ENCODE measurements at regions not wholly inside any gene's neighbourhood (a gene's known extent, or its start where the extent isn't known, plus 50 kb on each side); places are given as distances from the start of the nearest gene placed in this dataset.

GRCh38 chr20:53884859-53885541 is 185.4 kb downstream of the BCAS1 start (continued):
- TF ChIP-seq ELK1 (IDR thresholded peaks at IDR 0.05; ENCODE audit: borderline replicate concordance, low read depth, low read length): no peak

GRCh38 chr20:53883098-53883911 is 187.1 kb downstream of the BCAS1 start:
- no CpG with 5 or more reads among the region's 5 CpGs for WGBS, 2 experiments (ENCODE audit: extremely low coverage in 2 of 2, insufficient read length in 1 of 2)
- BruUV-seq (replicated peaks): no TSS peak
- TF ChIP-seq CTCF (conservative IDR thresholded peaks at IDR 0.05; ENCODE audit: low read depth, low read length): no peak
- no peak; the same call in 1 of the 2 replicates for TF ChIP-seq CEBPB (IDR thresholded peaks at IDR 0.05; ENCODE audit: low read depth, low read length)
- no peak for TF ChIP-seq MAZ (IDR thresholded peaks at IDR 0.05; ENCODE audit: borderline replicate concordance, low read depth, low read length)
- TF ChIP-seq SMC3 (IDR thresholded peaks at IDR 0.05; ENCODE audit: low read depth, low read length): no peak
- TF ChIP-seq CHD1 (IDR thresholded peaks at IDR 0.05; ENCODE audit: low read depth, low read length): no peak
- TF ChIP-seq POLR2A (IDR thresholded peaks at IDR 0.05; ENCODE audit: low read depth, low read length): no peak
- no peak for TF ChIP-seq RFX5 (IDR thresholded peaks at IDR 0.05; ENCODE audit: low read depth, low read length)
- no peak for TF ChIP-seq MAFK (IDR thresholded peaks at IDR 0.05; ENCODE audit: low read depth, low read length)
- TF ChIP-seq RAD21 (IDR thresholded peaks at IDR 0.05; ENCODE audit: low read length): no peak
- TF ChIP-seq FOS (IDR thresholded peaks at IDR 0.05; ENCODE audit: low read depth, low read length): peak; percentile 51; the same call in 1 of the 2 replicates
- TF ChIP-seq BHLHE40 (IDR thresholded peaks at IDR 0.05; ENCODE audit: low read depth, low read length): peak; percentile 83
- no peak for TF ChIP-seq MXI1 (IDR thresholded peaks at IDR 0.05; ENCODE audit: borderline replicate concordance, low read depth, low read length)

More at GRCh38 chr20:53883098-53883911, 187.1 kb downstream of the BCAS1 start:
- CTCF ChIA-PET: interaction anchor here (1.0 kb wide), 1 partner anchor 35 kb away, joined by 5 read pairs; no protein-coding TSS in a partner anchor
- in situ Hi-C loops (cut with MboI; ENCODE audit: low sequenced_read_pairs): no loop called here
- H3K4me1 ChIP-seq (ENCODE audit: control insufficient read depth, insufficient read depth, low read length): peaks cover 2% of the 10 kb centered on the region; the same call in 1 of the 2 replicates
- no peak overlapping the region; the same call in 1 of the 2 replicates for H4K91ac ChIP-seq (ENCODE audit: insufficient read depth, low read depth, low read length)
- H4K5ac ChIP-seq (ENCODE audit: low read depth, low read length): no peak overlapping the region
- dilution Hi-C loops (cut with HindIII; ENCODE audit: low sequenced_read_pairs, unreplicated experiment): no loop called here
- H4K20me1 ChIP-seq (ENCODE audit: insufficient read depth, low read length): no peaks in the 10 kb centered on the region
- H3K14ac ChIP-seq (replicated peaks; ENCODE audit: low read depth, low read length): no peak overlapping the region
- H3K23ac ChIP-seq (ENCODE audit: low read depth, low read length): no peak overlapping the region
- H2AK9ac ChIP-seq (replicated peaks; ENCODE audit: low read depth, low read length, poor library complexity): no peak overlapping the region
- ATAC-seq (ENCODE audit: low read depth) (peak; percentile 57), DNase-seq (peak; percentile 86)
- H3K4me2 ChIP-seq (ENCODE audit: low read depth, low read length): no peak overlapping the region
- no peak overlapping the region for H3K56ac ChIP-seq (ENCODE audit: extremely low read depth, insufficient read depth, low read length)
- no peaks in the 10 kb centered on the region for H3K79me1 ChIP-seq (ENCODE audit: low read depth in 1 of 2, low read length in 2 of 2)
- POLR2A ChIA-PET (ENCODE audit: unreplicated experiment): no interaction called here
- intact Hi-C loops (cut with micrococcal nuclease): no loop called here
- H4K8ac ChIP-seq (ENCODE audit: low read depth in 2 of 2, low read length in 2 of 2): peak overlapping the region in 1 of 2 experiments; percentile 23; a peak in 1 of 4 replicates
- H3K27me3 ChIP-seq (ENCODE audit: control insufficient read depth, insufficient read depth, low read length): no peaks in the 10 kb centered on the region
- no peak overlapping the region for H2BK15ac ChIP-seq (ENCODE audit: low read depth, low read length)
- peak overlapping the region; percentile 44 for H2BK5ac ChIP-seq (ENCODE audit: low read depth, low read length, poor library complexity, severe bottlenecking)
- 0 out of 2 replicates have a peak overlapping the region, but pooled peaks have one; percentile 24 for H2AK5ac ChIP-seq (ENCODE audit: low read depth, low read length)
- H3K27ac ChIP-seq (ENCODE audit: insufficient read depth, low read length): no peak overlapping the region
- H2BK120ac ChIP-seq (ENCODE audit: low read depth, low read length): peak overlapping the region; percentile 35; the same call in 1 of the 2 replicates
- H3K9ac ChIP-seq (ENCODE audit: low read depth, low read length): no peak overlapping the region
- no peak overlapping the region for H3K18ac ChIP-seq (ENCODE audit: low read depth, low read length)
- no peaks in the 10 kb centered on the region for H3K36me3 ChIP-seq (ENCODE audit: control insufficient read depth, insufficient read depth, low read length)
- H3K4me3 ChIP-seq (ENCODE audit: insufficient read depth, low read depth, low read length): no peak overlapping the region
- no peak overlapping the region for H2AFZ ChIP-seq (replicated peaks; ENCODE audit: low read length, poor library complexity)
- H3K9me3 ChIP-seq (ENCODE audit: control insufficient read depth, insufficient read depth, low read length): no peaks in the 10 kb centered on the region
- peaks cover 13% of the 10 kb centered on the region for H3K9me1 ChIP-seq (ENCODE audit: insufficient read depth, low read length)
- peak overlapping the region; percentile 22; the same call in 1 of the 2 replicates for H2BK20ac ChIP-seq (ENCODE audit: low read depth, low read length)
- peak overlapping the region; percentile 25; the same call in 1 of the 2 replicates for H3K4ac ChIP-seq (ENCODE audit: low read depth, low read length)

All from IMR-90 (cell line).